Retinal pigment epithelial cell (primary cell): ENCODE measurements at regions not wholly inside any gene's neighbourhood (a gene's known extent, or its start where the extent isn't known, plus 50 kb on each side); places are given as distances from the start of the nearest gene placed in this dataset.

ENCODE experiments used
- DNase-seq: peaks from one replicate; pipeline ENCODE4 v3.0.0-alpha.2; 2010; ENCODE audit warnings: low read depth
- H3K4me3 ChIP-seq: 2 replicates; pipeline ENCODE4 v1.5.1; 2011; ENCODE audit warnings: mild to moderate bottlenecking, low read length, control low read depth, moderate library complexity
- TF ChIP-seq, protein P1 (sequence below): conservative IDR thresholded peaks from 2 replicates; pipeline ENCODE4 v1.5.1; 2011; ENCODE audit warnings: low read depth, low read length, control low read depth, inconsistent platforms

DNA sequence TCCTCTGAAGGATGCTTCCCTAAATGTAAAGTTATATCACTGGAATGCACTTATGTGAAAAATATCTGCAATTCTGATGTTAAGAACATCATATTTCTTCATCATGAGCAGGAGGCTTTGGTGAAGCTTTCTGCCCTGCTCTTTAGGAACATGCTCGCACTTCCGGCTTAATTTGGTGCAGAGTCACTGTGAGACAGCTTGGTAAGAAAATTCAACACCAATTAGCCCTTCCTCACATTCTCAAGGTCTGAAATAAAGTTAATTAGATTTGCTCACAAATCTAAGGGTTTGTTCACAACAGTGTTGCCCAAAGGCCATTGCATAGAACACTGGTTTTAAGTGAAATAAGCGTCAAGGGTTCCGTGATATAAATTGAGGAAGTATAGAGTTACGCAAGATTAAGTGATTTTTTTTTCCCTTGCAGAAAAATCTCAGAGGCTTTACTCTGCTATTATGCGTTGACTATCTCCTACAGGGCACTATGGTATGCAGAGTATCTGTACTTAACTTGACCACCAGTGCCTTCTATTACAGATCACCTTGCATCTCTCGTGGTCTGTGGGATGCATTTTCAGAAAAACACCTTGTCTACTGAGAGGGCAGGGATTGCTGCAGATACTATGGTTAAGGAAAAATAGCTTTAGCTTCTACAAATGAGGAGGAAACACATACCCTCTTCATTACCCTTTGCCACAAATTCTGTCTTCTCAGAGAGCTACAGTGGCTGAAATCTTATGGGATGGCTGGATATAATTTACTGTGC is 953.9 kb downstream of the TYW1 start:
- peak; percentile 7 for DNase-seq
- TF ChIP-seq, protein P1, sequence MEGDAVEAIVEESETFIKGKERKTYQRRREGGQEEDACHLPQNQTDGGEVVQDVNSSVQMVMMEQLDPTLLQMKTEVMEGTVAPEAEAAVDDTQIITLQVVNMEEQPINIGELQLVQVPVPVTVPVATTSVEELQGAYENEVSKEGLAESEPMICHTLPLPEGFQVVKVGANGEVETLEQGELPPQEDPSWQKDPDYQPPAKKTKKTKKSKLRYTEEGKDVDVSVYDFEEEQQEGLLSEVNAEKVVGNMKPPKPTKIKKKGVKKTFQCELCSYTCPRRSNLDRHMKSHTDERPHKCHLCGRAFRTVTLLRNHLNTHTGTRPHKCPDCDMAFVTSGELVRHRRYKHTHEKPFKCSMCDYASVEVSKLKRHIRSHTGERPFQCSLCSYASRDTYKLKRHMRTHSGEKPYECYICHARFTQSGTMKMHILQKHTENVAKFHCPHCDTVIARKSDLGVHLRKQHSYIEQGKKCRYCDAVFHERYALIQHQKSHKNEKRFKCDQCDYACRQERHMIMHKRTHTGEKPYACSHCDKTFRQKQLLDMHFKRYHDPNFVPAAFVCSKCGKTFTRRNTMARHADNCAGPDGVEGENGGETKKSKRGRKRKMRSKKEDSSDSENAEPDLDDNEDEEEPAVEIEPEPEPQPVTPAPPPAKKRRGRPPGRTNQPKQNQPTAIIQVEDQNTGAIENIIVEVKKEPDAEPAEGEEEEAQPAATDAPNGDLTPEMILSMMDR, result no peak

DNA sequence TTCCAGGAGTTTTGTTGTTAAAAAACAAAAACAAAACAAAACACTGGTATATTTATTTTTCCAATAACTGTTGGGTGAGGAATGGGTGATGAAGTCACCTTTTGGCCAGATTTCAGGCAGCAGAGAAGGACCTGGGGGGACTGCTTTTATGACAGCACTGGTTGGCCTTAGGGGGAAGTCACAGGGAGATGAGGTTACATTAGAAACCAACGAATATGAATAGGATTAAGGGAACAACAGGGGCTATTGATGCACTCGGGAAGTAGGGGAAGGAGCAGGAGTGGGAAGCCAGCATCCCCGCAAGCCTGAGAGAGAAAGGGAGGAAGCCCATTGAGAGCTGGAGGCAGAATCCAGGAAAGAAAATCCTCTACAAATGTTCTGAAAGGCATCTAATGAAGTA is 958.4 kb downstream of the TYW1 start:
- no peak overlapping the region for H3K4me3 ChIP-seq
- TF ChIP-seq, protein P1, result no peak
- no peak for DNase-seq

More for the DNA sequence above, 953.9 kb downstream of the TYW1 start:
- no peak overlapping the region for H3K4me3 ChIP-seq

DNA sequence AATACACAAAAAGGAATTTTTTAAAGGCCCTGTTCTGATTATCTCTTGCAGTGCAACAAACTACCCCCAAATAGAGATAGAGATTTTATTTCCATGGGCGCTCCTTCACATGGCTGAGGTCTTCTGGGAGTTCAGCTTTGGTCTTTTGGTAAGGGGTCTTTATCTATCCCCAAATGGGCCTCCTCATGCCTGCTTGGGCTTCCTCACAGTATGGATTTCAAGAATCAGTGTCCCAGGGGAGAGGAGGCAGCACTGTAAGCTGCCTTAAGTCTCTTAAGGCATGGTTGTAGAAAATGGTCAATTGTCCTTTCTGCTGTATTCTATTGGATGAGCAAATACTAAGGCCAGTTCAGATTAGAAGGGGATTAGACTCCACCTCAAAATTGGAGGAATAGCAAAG is 966.2 kb downstream of the TYW1 start:
- TF ChIP-seq, protein P1, result no peak
- DNase-seq, result no peak

DNA sequence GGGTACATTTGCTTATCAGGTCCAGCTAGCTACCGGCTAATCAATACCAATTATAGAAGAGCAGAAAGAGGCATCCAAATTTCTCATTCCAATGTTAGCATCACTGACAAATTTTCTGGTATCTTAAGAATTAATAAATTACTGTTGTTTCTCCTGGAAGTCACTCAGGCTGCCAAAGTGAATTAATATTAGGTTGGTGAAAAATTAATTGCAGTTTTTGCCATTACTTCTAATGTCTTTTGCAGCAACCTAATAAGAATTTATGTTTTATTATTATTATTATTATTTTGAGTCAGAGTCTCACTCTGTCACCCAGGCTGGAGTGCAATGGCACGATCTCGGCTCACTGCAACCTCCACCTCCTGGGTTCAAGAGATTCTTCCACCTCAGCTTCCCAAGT is 979.9 kb downstream of the TYW1 start:
- TF ChIP-seq, protein P1, result no peak
- DNase-seq, result no peak
- no peak overlapping the region for H3K4me3 ChIP-seq

More for the DNA sequence above, 966.2 kb downstream of the TYW1 start:
- no peak overlapping the region for H3K4me3 ChIP-seq

DNA sequence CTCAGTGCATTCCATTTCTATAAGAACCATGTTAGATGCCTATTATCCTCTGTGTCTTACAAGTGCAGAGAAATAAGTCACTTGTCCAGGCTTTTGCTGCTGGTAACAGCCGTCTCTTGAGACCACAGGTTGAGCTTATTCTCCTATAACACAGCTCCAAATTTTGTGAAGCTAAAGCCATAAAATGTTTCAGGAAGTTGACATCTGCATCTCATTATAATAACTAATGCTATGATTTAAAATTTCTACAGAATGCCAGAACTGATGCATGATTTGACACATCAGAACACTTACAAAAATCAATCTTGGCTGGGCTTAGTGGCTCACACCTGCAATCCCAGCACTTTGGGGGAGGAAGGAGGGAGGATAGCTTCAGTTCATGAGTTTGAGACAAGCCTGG is 986.9 kb downstream of the TYW1 start:
- TF ChIP-seq, protein P1, result no peak
- DNase-seq, result no peak
- H3K4me3 ChIP-seq, result no peak overlapping the region

DNA sequence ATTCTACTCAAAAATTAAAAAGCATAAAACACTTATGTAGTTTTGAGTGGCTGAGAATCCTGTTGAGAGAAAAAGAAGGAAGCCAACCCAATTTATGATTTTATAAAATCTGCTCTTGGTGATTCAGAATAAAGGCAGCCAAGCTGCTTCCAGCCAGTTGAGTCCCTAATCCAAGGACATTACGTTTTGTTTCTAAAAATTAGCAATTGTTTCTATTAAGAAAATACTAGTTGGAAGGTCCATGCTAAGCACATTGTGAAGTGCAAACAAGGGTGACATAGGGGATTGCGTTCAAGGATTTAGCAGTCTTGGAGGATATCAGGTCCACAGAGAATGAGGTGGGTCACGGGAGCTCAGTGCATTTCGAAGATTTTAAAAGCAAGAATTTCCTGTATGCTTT is 987.7 kb downstream of the TYW1 start:
- TF ChIP-seq, protein P1, result no peak
- DNase-seq, result no peak

DNA sequence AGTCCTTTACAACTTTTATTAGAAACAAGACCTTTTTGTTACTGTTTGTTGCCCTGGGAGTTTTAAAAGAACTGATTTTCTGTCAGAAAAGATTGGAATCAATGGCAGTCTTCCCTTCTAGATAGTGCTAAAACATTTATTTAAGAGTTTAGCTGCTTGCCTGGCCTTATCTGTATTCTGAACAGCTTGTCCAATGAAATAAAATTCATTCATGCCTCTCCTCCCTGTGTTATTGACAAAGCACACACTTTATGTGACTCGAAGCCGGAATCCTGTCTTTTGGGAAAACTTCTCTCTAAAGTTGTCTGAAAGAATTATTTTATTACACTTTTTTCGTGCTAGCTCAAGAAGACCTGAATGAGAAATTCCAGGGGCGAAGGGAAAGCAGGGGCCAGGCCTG is 992.5 kb downstream of the TYW1 start:
- TF ChIP-seq, protein P1, result no peak
- H3K4me3 ChIP-seq, result no peak overlapping the region
- DNase-seq, result no peak

More for the DNA sequence above, 987.7 kb downstream of the TYW1 start:
- H3K4me3 ChIP-seq, result no peak overlapping the region
